ENCODE measurements at regions not wholly inside any gene's neighbourhood (a gene's known extent, or its start where the extent isn't known, plus 50 kb on each side); places are given as distances from the start of the nearest gene placed in this dataset.

DNA sequence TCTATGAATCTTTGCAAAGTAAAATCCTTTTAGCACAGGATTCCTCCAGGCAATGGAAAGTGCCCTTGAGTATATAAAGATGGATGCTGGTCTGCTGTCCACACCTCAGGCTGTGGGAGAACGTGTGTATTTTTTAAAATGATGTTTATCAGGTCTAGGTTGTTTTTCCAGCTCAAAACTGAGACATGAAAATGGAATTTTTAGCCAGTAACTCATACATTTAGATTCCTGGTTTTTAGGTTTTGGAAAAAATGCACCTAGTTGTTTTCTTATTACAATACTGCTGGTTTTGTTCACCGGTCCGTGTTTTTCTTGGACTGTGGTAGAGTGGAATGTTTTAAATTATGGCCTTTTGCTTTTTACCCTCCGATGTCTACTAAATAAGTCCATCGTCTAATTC, 554.7 kb downstream of the SOX6 start:
- no peak for TF ChIP-seq CHD2 (IDR thresholded peaks at IDR 0.05; ENCODE audit: low read depth, low read length)
- TF ChIP-seq, protein P1, sequence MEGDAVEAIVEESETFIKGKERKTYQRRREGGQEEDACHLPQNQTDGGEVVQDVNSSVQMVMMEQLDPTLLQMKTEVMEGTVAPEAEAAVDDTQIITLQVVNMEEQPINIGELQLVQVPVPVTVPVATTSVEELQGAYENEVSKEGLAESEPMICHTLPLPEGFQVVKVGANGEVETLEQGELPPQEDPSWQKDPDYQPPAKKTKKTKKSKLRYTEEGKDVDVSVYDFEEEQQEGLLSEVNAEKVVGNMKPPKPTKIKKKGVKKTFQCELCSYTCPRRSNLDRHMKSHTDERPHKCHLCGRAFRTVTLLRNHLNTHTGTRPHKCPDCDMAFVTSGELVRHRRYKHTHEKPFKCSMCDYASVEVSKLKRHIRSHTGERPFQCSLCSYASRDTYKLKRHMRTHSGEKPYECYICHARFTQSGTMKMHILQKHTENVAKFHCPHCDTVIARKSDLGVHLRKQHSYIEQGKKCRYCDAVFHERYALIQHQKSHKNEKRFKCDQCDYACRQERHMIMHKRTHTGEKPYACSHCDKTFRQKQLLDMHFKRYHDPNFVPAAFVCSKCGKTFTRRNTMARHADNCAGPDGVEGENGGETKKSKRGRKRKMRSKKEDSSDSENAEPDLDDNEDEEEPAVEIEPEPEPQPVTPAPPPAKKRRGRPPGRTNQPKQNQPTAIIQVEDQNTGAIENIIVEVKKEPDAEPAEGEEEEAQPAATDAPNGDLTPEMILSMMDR (CRISPR knock-in tag; IDR thresholded peaks at IDR 0.05), result no peak
- no peak for TF ChIP-seq NCOR1 (IDR thresholded peaks at IDR 0.05; ENCODE audit: borderline replicate concordance, low read length)
- TF ChIP-seq ZNF598 (CRISPR knock-in tag; IDR thresholded peaks at IDR 0.05; ENCODE audit: borderline replicate concordance), result no peak
- TF ChIP-seq ZFX (CRISPR knock-in tag; IDR thresholded peaks at IDR 0.05; ENCODE audit: low read depth), result no peak
